GM12878 (cell line): ENCODE measurements at regions not wholly inside any gene's neighbourhood (a gene's known extent, or its start where the extent isn't known, plus 50 kb on each side); places are given as distances from the start of the nearest gene placed in this dataset.

Experiments
- ATAC-seq: fragments of 200-7000 bp; cut with Tn5 transposase; 3 replicates; pipeline ENCODE4 v1.9.1; 2020; ENCODE audit warnings: mild to moderate bottlenecking, moderate library complexity
- BruUV-seq: library from RNA; stranded (reverse); fragments of 400-500 nt; replicated peaks from 2 replicates; lab custom pipeline; 2021; lab: Mats Ljungman, UMichigan
- CTCF ChIA-PET: fragments of 300-600 bp; sonication (Branson Sonifier 250); formaldehyde crosslinking; extraction: SDS; loops from one replicate; lab custom pipeline; 2021; ENCODE audit warnings: inconsistent platforms; lab: Yijun Ruan, JAX
- POLR2A ChIA-PET: fragments of 350-600 bp; formaldehyde crosslinking; extraction: SDS; loops from one replicate; lab custom pipeline; 2021; ENCODE audit warnings: inconsistent platforms; lab: Charles Lee
- RAD21 ChIA-PET: fragments of 300-600 bp; sonication (Branson Sonifier 250); formaldehyde crosslinking; loops from one replicate; lab custom pipeline; 2023; ENCODE audit warnings: antibody characterized with exemption; ENCODE audit not compliant: unreplicated experiment; lab: Charles Lee
- SMC1A ChIA-PET: fragments of 300-600 bp; sonication (Branson Sonifier 250); formaldehyde crosslinking; loops from one replicate; lab custom pipeline; 2023; ENCODE audit not compliant: unreplicated experiment, uncharacterized antibody; lab: Charles Lee
- DNase-seq: peaks from one replicate; pipeline ENCODE4 v3.0.0-alpha.2; 2011; ENCODE audit warnings: low read depth, low spot score
- FAIRE-seq: peaks from 3 replicates; lab custom pipeline; 2011; peaks lifted over from hg19 to GRCh38; lab: Jason Lieb, UNC
- H2AFZ ChIP-seq: 2 replicates; pipeline ENCODE4 v1.6.0; 2011; ENCODE audit warnings: low read depth, low read length, control low read depth; ENCODE audit not compliant: control insufficient read depth
- H3K27ac ChIP-seq: 2 replicates; pipeline ENCODE4 v1.5.1; 2011; ENCODE audit warnings: control low read depth; ENCODE audit not compliant: control insufficient read depth, insufficient read depth
- H3K27me3 ChIP-seq, 2 experiments: replicated peaks in 1 of 2; 2 replicates each; pipeline versions ENCODE4 v1.6.0 to v1.6.1; 2011; ENCODE audit warnings: low read length in 1 of 2; ENCODE audit not compliant: control insufficient read depth in 2 of 2, insufficient read depth in 2 of 2
- H3K36me3 ChIP-seq, 2 experiments: 2 replicates each; pipeline ENCODE4 v1.5.1; 2011; ENCODE audit warnings: low read length in 1 of 2; ENCODE audit not compliant: control insufficient read depth in 2 of 2, insufficient read depth in 2 of 2
- H3K4me1 ChIP-seq: 2 replicates; pipeline ENCODE4 v1.6.1; 2011; ENCODE audit warnings: mild to moderate bottlenecking, low read length, moderate library complexity, mixed read lengths; ENCODE audit not compliant: control insufficient read depth, insufficient read depth
- H3K4me2 ChIP-seq: 2 replicates; pipeline ENCODE4 v1.6.0; 2011; ENCODE audit warnings: control low read depth; ENCODE audit not compliant: control insufficient read depth, insufficient read depth
- H3K4me3 ChIP-seq: fragments of 200-600 bp; sonication (generic); 2 replicates; pipeline ENCODE4 v1.5.1; 2016
- H3K79me2 ChIP-seq: 2 replicates; pipeline ENCODE4 v1.6.0; 2011; ENCODE audit warnings: low read length; ENCODE audit not compliant: control insufficient read depth, insufficient read depth
- H3K9ac ChIP-seq: 2 replicates; pipeline ENCODE4 v1.8.0; 2011; ENCODE audit warnings: low read length, control low read depth, mixed read lengths; ENCODE audit not compliant: control insufficient read depth, insufficient read depth
- H3K9me3 ChIP-seq: replicated peaks from 3 replicates; pipeline ENCODE4 v1.5.1; 2011; ENCODE audit warnings: mild to moderate bottlenecking, low read length; ENCODE audit not compliant: control insufficient read depth, insufficient read depth
- H4K20me1 ChIP-seq: 2 replicates; pipeline ENCODE4 v1.6.0; 2011; ENCODE audit not compliant: control insufficient read depth, insufficient read depth
- HDAC2 ChIP-seq: fragments of 200-600 bp; sonication (generic); IDR thresholded peaks from 2 replicates; pipeline ENCODE4 v1.6.1; 2017
- JUND ChIP-seq: IDR thresholded peaks from 2 replicates; pipeline ENCODE4 v1.6.1; 2012; ENCODE audit warnings: low read depth, mild to moderate bottlenecking, low read length, improper control_type of control experiment, moderate library complexity
- NFXL1 ChIP-seq: fragments of 450-650 bp; IDR thresholded peaks from 2 replicates; pipeline ENCODE4 v1.6.1; 2017; ENCODE audit warnings: antibody characterized with exemption, mild to moderate bottlenecking, borderline replicate concordance
- NKRF ChIP-seq: fragments of 450-650 bp; conservative IDR thresholded peaks from 2 replicates; pipeline ENCODE4 v1.6.1; 2017; ENCODE audit warnings: mild to moderate bottlenecking, moderate library complexity
- PRDM15 ChIP-seq: fragments of 450-650 bp; formaldehyde crosslinking; IDR thresholded peaks from 2 replicates; pipeline ENCODE4 v1.4.0; 2020; ENCODE audit warnings: mild to moderate bottlenecking, moderate library complexity
- SMAD1 ChIP-seq: fragments of 450-650 bp; IDR thresholded peaks from 2 replicates; pipeline ENCODE4 v1.6.1; 2018; ENCODE audit warnings: mild to moderate bottlenecking, low read depth; ENCODE audit not compliant: partially characterized antibody
- SP1 ChIP-seq: IDR thresholded peaks from one replicate; pipeline ENCODE4 v1.6.1; 2011; ENCODE audit warnings: low read depth, low read length
- TAF1 ChIP-seq: IDR thresholded peaks from 2 replicates; pipeline ENCODE4 v1.6.1; 2011; ENCODE audit warnings: mild to moderate bottlenecking, low read depth, low read length, borderline replicate concordance
- ZBTB33 ChIP-seq: fragments of 450-650 bp; IDR thresholded peaks from 2 replicates; pipeline ENCODE4 v1.6.1; 2017; ENCODE audit warnings: mild to moderate bottlenecking
- ZNF384 ChIP-seq: IDR thresholded peaks from 2 replicates; pipeline ENCODE4 v1.6.1; 2012; ENCODE audit warnings: low read depth, mild to moderate bottlenecking, low read length, improper control_type of control experiment, borderline replicate concordance
- WGBS: methylation state at CpG from one replicate; pipeline ENCODE4 v1.1.6; 2016; ENCODE audit warnings: low lambda C conversion rate; ENCODE audit not compliant: insufficient replicate concordance, insufficient coverage; ENCODE audit errors: missing lambda C conversion rate; 5-methylcytosine and 5-hydroxymethylcytosine counted together
- in situ Hi-C: fragments of 300-500 bp; cut with MboI; formaldehyde crosslinking; loops from 9 replicates; pipeline ENCODE4 v1.14.3; 2018; ENCODE audit warnings: mixed read lengths
- intact Hi-C: fragments of 100-400 bp; cut with micrococcal nuclease; formaldehyde crosslinking; loops from one replicate; pipeline ENCODE4 v1.14.2; 2022; ENCODE audit not compliant: unreplicated experiment

- Histone ChIP-seq H4K20me1 (no peaks in the 10 kb centered on the region), H3K9ac (no peak overlapping the region), H3K9me3 (no peaks in the 10 kb centered on the region), H2AFZ (no peak overlapping the region), H3K27ac (no peak overlapping the region), H3K4me1 (no peaks in the 10 kb centered on the region), H3K4me3 (no peak overlapping the region), H3K36me3 (no peaks in the 10 kb centered on the region), H3K4me2 (no peak overlapping the region), H3K79me2 (no peaks in the 10 kb centered on the region), H3K27me3 (no peaks in the 10 kb centered on the region)
- FAIRE-seq (no peak), ATAC-seq (no peak), DNase-seq (no peak)
- WGBS: 44% methylated on average over 3 of the region's 3 CpGs
- RAD21 ChIA-PET: no interaction called here
- BruUV-seq: no TSS peak
- intact Hi-C loops: no loop called here
- in situ Hi-C loops: no loop called here
- POLR2A ChIA-PET: no interaction called here
- CTCF ChIA-PET: interaction anchor here (0.7 kb wide), 1 partner anchor 286 kb away, joined by 3 read pairs; no protein-coding TSS in a partner anchor
- SMC1A ChIA-PET: interaction anchor here (0.7 to 0.8 kb wide), 2 partner anchors 9 to 11 kb away, joined by 3 read pairs; no protein-coding TSS in a partner anchor
- TF ChIP-seq SP1 (no peak), ZBTB33 (no peak), NKRF (no peak), SMAD1 (no peak), HDAC2 (no peak), TAF1 (no peak), PRDM15 (no peak), JUND (no peak), NFXL1 (no peak), ZNF384 (no peak)
These were observed 84.2 kb upstream of the TLL1 start for GRCh38 chr4:165788686-165789463.
